GM12891 (cell line): ENCODE measurements at regions not wholly inside any gene's neighbourhood (a gene's known extent, or its start where the extent isn't known, plus 50 kb on each side); places are given as distances from the start of the nearest gene placed in this dataset.

Source experiments
- PAX5 ChIP-seq: IDR thresholded peaks from 2 replicates; pipeline ENCODE4 v1.6.1; 2011; ENCODE audit warnings: low read length, moderate library complexity, mild to moderate bottlenecking; ENCODE audit not compliant: insufficient read depth, severe bottlenecking
- POLR2A ChIP-seq: IDR thresholded peaks from 2 replicates; pipeline ENCODE4 v1.6.1; 2011; ENCODE audit warnings: low read depth, low read length, control low read depth
- POLR2AphosphoS5 ChIP-seq: IDR thresholded peaks from 2 replicates; pipeline ENCODE4 v1.6.1; 2011; ENCODE audit warnings: low read depth, low read length, control low read depth
- TAF1 ChIP-seq: IDR thresholded peaks from 2 replicates; pipeline ENCODE4 v1.6.1; 2011; ENCODE audit warnings: low read depth, low read length, control low read depth

DNA sequence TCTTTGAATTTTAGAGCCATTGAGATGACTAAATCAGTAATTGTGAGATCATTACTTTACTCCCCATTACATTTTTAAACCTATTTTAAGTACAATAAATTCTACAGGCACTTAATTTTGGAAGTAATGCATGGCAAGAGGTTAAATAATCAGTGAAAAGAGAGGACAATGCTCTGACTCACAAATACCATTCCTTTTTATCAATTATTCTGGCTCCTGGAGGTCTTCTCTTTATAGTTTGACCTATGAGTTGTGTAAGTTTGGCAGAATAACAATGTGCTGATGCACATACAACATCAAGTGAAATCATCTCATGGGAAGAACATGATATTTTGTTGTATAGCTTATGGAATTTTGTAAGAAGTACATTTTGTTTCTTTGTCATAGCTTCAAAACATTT, 166.7 kb downstream of the TMTC3 start:
- TF ChIP-seq POLR2AphosphoS5 (no peak), PAX5 (no peak), POLR2A (no peak), TAF1 (no peak)
